ENCODE measurements at regions not wholly inside any gene's neighbourhood (a gene's known extent, or its start where the extent isn't known, plus 50 kb on each side); places are given as distances from the start of the nearest gene placed in this dataset.

DNA sequence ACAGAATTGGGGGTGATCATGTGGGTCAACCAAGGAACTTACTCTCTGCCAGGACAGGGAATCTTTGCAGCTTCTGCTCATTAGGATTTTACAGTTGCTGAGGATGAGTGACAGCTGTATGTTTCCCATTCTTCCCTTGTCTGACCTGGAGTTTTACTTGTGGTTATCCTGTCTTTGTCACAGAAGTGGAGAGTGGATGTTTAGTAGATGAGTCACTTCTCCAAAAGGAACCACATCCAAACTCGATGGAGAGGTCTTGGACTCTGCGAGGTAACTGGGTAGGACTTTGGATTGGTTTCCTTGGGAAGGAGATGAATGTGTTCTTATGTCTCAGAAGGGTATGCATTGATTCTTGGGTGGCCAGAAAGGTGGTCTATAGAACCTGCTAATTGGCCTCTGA is 53.8 kb upstream of the USP44 start:
- no peaks in the 10 kb centered on the region for H3K79me2 ChIP-seq (ENCODE audit: control insufficient read depth, insufficient read depth, low read length)
- no peaks in the 10 kb centered on the region for H3K36me3 ChIP-seq (ENCODE audit: control insufficient read depth, insufficient read depth, low read length)
- H3K9me1 ChIP-seq (ENCODE audit: control insufficient read depth, insufficient read depth, low read length) = no peaks in the 10 kb centered on the region
- intact Hi-C loops (cut with micrococcal nuclease) (loop anchor here (10.0 kb wide), 1 partner anchor 310 kb away; no protein-coding TSS in a partner anchor), in situ Hi-C loops (cut with MboI) (loop anchor here (25.0 kb wide), 1 partner anchor 907 kb away; no protein-coding TSS in a partner anchor)
- ATAC-seq = no peak
- no peaks in the 10 kb centered on the region for H3K4me1 ChIP-seq (replicated peaks in 1 of 2; ENCODE audit: control insufficient read depth in 2 of 2, insufficient read depth in 2 of 2, low read length in 2 of 2)
- H3K4me2 ChIP-seq (ENCODE audit: insufficient read depth, low read length) = no peak overlapping the region
- FAIRE-seq = no peak
- TF ChIP-seq PKNOX1 (IDR thresholded peaks at IDR 0.05) = 0 out of 2 replicates have a peak, but pooled peaks have one; percentile 38
- TF ChIP-seq FOXA1 (IDR thresholded peaks at IDR 0.05; ENCODE audit: borderline replicate concordance) = no peak
- peaks cover 3 to 7% of the 10 kb centered on the region in 2 experiments; a peak in 3 of 5 replicates for H3K27me3 ChIP-seq (ENCODE audit: control insufficient read depth in 2 of 2, insufficient read depth in 2 of 2, low read length in 2 of 2)
- H3K4me3 ChIP-seq = no peak overlapping the region
- ChIA-PET POLR2A (no interaction called here), CTCF (ENCODE audit: low intra/inter-chr PET ratio) (no interaction called here)
- DNase-seq (ENCODE audit: extremely low read depth in 1 of 4, low spot score in 3 of 4) = no peak
- no peaks in the 10 kb centered on the region for H3K9me3 ChIP-seq (replicated peaks; ENCODE audit: control insufficient read depth, insufficient read depth, low read depth, low read length)
- H2AFZ ChIP-seq (ENCODE audit: low read depth, low read length) = no peak overlapping the region
- no peak overlapping the region for H3K9ac ChIP-seq (ENCODE audit: insufficient read depth in 1 of 2, low read depth in 2 of 2, low read length in 2 of 2)
- 4% methylated on average over 2 of the region's 2 CpGs for WGBS (ENCODE audit: insufficient coverage, low coverage, missing lambda C conversion rate)
- BruUV-seq (replicated peaks) = no TSS peak
- no peak overlapping the region for H3K27ac ChIP-seq (ENCODE audit: extremely low read depth, low read depth, low read length)
- no peaks in the 10 kb centered on the region for H4K20me1 ChIP-seq (replicated peaks; ENCODE audit: control insufficient read depth, insufficient read depth, low read length)

GRCh38 chr12:95603351-95604145 is 52.3 kb upstream of the USP44 start:
- in situ Hi-C loops (cut with MboI) = loop anchor here (25.0 kb wide), 1 partner anchor 909 kb away; no protein-coding TSS in a partner anchor
- H3K9me3 ChIP-seq (replicated peaks; ENCODE audit: control insufficient read depth, insufficient read depth, low read depth, low read length) = no peaks in the 10 kb centered on the region
- WGBS (ENCODE audit: insufficient coverage, low coverage, missing lambda C conversion rate) = 13% methylated on average over 5 of the region's 5 CpGs
- CTCF ChIA-PET (ENCODE audit: low intra/inter-chr PET ratio) = no interaction called here
- POLR2A ChIA-PET = interaction anchor here (0.6 kb wide), 1 partner anchor 536 kb away, joined by 3 read pairs; no protein-coding TSS in a partner anchor
- FAIRE-seq = no peak
- H3K4me3 ChIP-seq = no peak overlapping the region
- H3K27ac ChIP-seq (ENCODE audit: extremely low read depth, low read depth, low read length) = no peak overlapping the region
- H3K4me2 ChIP-seq (ENCODE audit: insufficient read depth, low read length) = no peak overlapping the region
- no TSS peak for BruUV-seq (replicated peaks)
- H3K9ac ChIP-seq (ENCODE audit: insufficient read depth in 1 of 2, low read depth in 2 of 2, low read length in 2 of 2) = no peak overlapping the region
- intact Hi-C loops (cut with micrococcal nuclease) = loop anchor here (10.0 kb wide), 1 partner anchor 311 kb away; no protein-coding TSS in a partner anchor
- no peaks in the 10 kb centered on the region for H3K79me2 ChIP-seq (ENCODE audit: control insufficient read depth, insufficient read depth, low read length)
- H2AFZ ChIP-seq (ENCODE audit: low read depth, low read length) = no peak overlapping the region
- no peak for ATAC-seq
- peaks cover 3 to 7% of the 10 kb centered on the region in 2 experiments; a peak in 3 of 5 replicates for H3K27me3 ChIP-seq (ENCODE audit: control insufficient read depth in 2 of 2, insufficient read depth in 2 of 2, low read length in 2 of 2)
- no peak for DNase-seq (ENCODE audit: extremely low read depth in 1 of 4, low spot score in 3 of 4)
- H4K20me1 ChIP-seq (replicated peaks; ENCODE audit: control insufficient read depth, insufficient read depth, low read length) = no peaks in the 10 kb centered on the region
- no peaks in the 10 kb centered on the region for H3K4me1 ChIP-seq (replicated peaks in 1 of 2; ENCODE audit: control insufficient read depth in 2 of 2, insufficient read depth in 2 of 2, low read length in 2 of 2)
- no peaks in the 10 kb centered on the region for H3K36me3 ChIP-seq (ENCODE audit: control insufficient read depth, insufficient read depth, low read length)
- no peaks in the 10 kb centered on the region for H3K9me1 ChIP-seq (ENCODE audit: control insufficient read depth, insufficient read depth, low read length)
- TF ChIP-seq HCFC1 (IDR thresholded peaks at IDR 0.05; ENCODE audit: low read depth, low read length) (no peak), ZNF239 (CRISPR knock-in tag; IDR thresholded peaks at IDR 0.05) (no peak), TCF3 (CRISPR knock-in tag; IDR thresholded peaks at IDR 0.05) (no peak), ZNF592 (IDR thresholded peaks at IDR 0.05) (no peak), NONO (IDR thresholded peaks at IDR 0.05; ENCODE audit: low read depth in 2 of 2, low read length in 1 of 2) (no peak), KLF6 (CRISPR knock-in tag; IDR thresholded peaks at IDR 0.05; ENCODE audit: borderline replicate concordance) (no peak), ZBTB17 (CRISPR knock-in tag; IDR thresholded peaks at IDR 0.05) (no peak)

All from K562 (cell line).